ENCODE measurements at regions not wholly inside any gene's neighbourhood (a gene's known extent, or its start where the extent isn't known, plus 50 kb on each side); places are given as distances from the start of the nearest gene placed in this dataset.

DNA sequence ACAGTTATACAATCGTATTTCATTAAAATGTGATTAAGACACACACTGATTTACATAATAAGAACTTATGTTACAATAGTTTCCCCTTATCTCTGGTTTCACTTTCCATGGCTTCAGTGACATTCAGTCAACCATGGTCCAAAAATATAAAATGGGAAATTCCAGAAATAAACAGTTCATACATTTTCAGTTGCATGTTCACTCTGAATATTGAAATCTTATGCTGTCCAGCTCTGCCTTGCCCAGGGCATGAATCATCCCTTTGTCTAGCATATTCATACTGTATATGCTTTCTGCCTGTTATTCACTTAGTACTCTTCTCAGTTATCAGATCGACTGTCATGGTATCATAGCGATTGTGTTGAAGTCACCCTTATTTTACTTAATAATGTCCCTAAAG lies 173.8 kb upstream of the DCAF12L2 start:
- Histone ChIP-seq H3F3A (ENCODE audit: insufficient read depth, low read length, poor library complexity, severe bottlenecking) (no peaks in the 10 kb centered on the region), H3K4me3 (ENCODE audit: low read length) (no peak overlapping the region), H3K4me2 (ENCODE audit: low read length) (no peak overlapping the region), H3K36me3 (ENCODE audit: insufficient read depth, low read length) (no peaks in the 10 kb centered on the region), H3K9me2 (ENCODE audit: insufficient read depth, low read length) (no peaks in the 10 kb centered on the region), H4K20me1 (ENCODE audit: insufficient read depth) (no peaks in the 10 kb centered on the region), H3K27me3 (ENCODE audit: insufficient read depth, low read depth, low read length) (no peaks in the 10 kb centered on the region), H3K79me2 (replicated peaks; ENCODE audit: insufficient read depth, low read length) (no peaks in the 10 kb centered on the region), H3K27ac (ENCODE audit: low read length) (no peak overlapping the region), H3K9me3 (ENCODE audit: low read length) (no peaks in the 10 kb centered on the region), H2AFZ (ENCODE audit: low read depth, low read length) (no peak overlapping the region), H3K9ac (ENCODE audit: low read length) (no peak overlapping the region)
- no peak for TF ChIP-seq RAD21 (conservative IDR thresholded peaks at IDR 0.05)
- no peak for TF ChIP-seq SMC3 (conservative IDR thresholded peaks at IDR 0.05; ENCODE audit: poor library complexity)
- TF ChIP-seq, protein P1, sequence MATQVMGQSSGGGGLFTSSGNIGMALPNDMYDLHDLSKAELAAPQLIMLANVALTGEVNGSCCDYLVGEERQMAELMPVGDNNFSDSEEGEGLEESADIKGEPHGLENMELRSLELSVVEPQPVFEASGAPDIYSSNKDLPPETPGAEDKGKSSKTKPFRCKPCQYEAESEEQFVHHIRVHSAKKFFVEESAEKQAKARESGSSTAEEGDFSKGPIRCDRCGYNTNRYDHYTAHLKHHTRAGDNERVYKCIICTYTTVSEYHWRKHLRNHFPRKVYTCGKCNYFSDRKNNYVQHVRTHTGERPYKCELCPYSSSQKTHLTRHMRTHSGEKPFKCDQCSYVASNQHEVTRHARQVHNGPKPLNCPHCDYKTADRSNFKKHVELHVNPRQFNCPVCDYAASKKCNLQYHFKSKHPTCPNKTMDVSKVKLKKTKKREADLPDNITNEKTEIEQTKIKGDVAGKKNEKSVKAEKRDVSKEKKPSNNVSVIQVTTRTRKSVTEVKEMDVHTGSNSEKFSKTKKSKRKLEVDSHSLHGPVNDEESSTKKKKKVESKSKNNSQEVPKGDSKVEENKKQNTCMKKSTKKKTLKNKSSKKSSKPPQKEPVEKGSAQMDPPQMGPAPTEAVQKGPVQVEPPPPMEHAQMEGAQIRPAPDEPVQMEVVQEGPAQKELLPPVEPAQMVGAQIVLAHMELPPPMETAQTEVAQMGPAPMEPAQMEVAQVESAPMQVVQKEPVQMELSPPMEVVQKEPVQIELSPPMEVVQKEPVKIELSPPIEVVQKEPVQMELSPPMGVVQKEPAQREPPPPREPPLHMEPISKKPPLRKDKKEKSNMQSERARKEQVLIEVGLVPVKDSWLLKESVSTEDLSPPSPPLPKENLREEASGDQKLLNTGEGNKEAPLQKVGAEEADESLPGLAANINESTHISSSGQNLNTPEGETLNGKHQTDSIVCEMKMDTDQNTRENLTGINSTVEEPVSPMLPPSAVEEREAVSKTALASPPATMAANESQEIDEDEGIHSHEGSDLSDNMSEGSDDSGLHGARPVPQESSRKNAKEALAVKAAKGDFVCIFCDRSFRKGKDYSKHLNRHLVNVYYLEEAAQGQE (IDR thresholded peaks at IDR 0.05; ENCODE audit: borderline replicate concordance): no peak

DNA sequence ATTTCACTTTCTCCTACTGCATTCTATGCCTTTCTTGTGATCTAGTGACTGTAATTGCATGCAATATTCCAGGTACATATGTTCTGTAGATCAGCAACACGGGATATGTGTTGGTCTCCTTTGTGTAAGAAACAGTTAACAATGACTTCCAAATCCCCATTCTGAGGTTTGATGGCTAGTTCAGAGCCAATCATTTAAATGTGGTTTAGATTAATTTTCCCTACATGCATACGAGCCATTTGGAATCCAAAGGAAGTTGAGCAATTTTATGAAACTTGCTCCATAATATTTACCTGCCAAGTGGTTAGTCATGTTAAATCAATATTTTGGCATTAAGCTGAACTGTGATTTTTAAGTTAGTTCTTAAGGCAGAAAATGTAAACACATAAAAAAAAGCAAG lies 172.8 kb upstream of the DCAF12L2 start:
- H3K9me2 ChIP-seq (ENCODE audit: insufficient read depth, low read length): no peaks in the 10 kb centered on the region
- no peak overlapping the region for H3K4me3 ChIP-seq (ENCODE audit: low read length)
- no peaks in the 10 kb centered on the region for H3K9me3 ChIP-seq (ENCODE audit: low read length)
- TF ChIP-seq MXI1 (conservative IDR thresholded peaks at IDR 0.05; ENCODE audit: poor library complexity, severe bottlenecking) (no peak), TAF1 (IDR thresholded peaks at IDR 0.05; ENCODE audit: low read depth) (no peak), POLR2AphosphoS5 (IDR thresholded peaks at IDR 0.05) (no peak), EZH2 (IDR thresholded peaks at IDR 0.05; ENCODE audit: borderline replicate concordance, insufficient read depth, low read length, poor library complexity, severe bottlenecking) (no peak), SMC3 (conservative IDR thresholded peaks at IDR 0.05; ENCODE audit: poor library complexity) (no peak), EP300 (conservative IDR thresholded peaks at IDR 0.05; ENCODE audit: poor library complexity, severe bottlenecking) (no peak), RAD21 (conservative IDR thresholded peaks at IDR 0.05) (no peak)
- TF ChIP-seq, protein P1 (IDR thresholded peaks at IDR 0.05; ENCODE audit: borderline replicate concordance): no peak
- TF ChIP-seq, protein P2, sequence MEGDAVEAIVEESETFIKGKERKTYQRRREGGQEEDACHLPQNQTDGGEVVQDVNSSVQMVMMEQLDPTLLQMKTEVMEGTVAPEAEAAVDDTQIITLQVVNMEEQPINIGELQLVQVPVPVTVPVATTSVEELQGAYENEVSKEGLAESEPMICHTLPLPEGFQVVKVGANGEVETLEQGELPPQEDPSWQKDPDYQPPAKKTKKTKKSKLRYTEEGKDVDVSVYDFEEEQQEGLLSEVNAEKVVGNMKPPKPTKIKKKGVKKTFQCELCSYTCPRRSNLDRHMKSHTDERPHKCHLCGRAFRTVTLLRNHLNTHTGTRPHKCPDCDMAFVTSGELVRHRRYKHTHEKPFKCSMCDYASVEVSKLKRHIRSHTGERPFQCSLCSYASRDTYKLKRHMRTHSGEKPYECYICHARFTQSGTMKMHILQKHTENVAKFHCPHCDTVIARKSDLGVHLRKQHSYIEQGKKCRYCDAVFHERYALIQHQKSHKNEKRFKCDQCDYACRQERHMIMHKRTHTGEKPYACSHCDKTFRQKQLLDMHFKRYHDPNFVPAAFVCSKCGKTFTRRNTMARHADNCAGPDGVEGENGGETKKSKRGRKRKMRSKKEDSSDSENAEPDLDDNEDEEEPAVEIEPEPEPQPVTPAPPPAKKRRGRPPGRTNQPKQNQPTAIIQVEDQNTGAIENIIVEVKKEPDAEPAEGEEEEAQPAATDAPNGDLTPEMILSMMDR (IDR thresholded peaks at IDR 0.05; ENCODE audit: poor library complexity, severe bottlenecking): no peak
- H3K36me3 ChIP-seq (ENCODE audit: insufficient read depth, low read length): no peaks in the 10 kb centered on the region
- H3K9ac ChIP-seq (ENCODE audit: low read length): no peak overlapping the region
- H3F3A ChIP-seq (ENCODE audit: insufficient read depth, low read length, poor library complexity, severe bottlenecking): no peaks in the 10 kb centered on the region
- no peaks in the 10 kb centered on the region for H4K20me1 ChIP-seq (ENCODE audit: insufficient read depth)
- H3K4me2 ChIP-seq (ENCODE audit: low read length): no peak overlapping the region
- no peak overlapping the region for H2AFZ ChIP-seq (ENCODE audit: low read depth, low read length)
- no peaks in the 10 kb centered on the region for H3K79me2 ChIP-seq (replicated peaks; ENCODE audit: insufficient read depth, low read length)
- no peak overlapping the region for H3K27ac ChIP-seq (ENCODE audit: low read length)
- H3K27me3 ChIP-seq (ENCODE audit: insufficient read depth, low read depth, low read length): no peaks in the 10 kb centered on the region

All from neural cell (in vitro differentiated cells).